Heart left ventricle (tissue), 16 donors: ENCODE measurements at regions not wholly inside any gene's neighbourhood (a gene's known extent, or its start where the extent isn't known, plus 50 kb on each side); places are given as distances from the start of the nearest gene placed in this dataset.
A peak's percentile ranks its signal among the peaks of the same experiment; 100 is the strongest.
"Not testable (repeated sequence)": the region's sequence is repeated elsewhere in the genome, so short reads cannot be mapped to it uniquely, and the experiment has no call there.

Experiments
- ATAC-seq, 4 donors: fragments of 200-7000 bp; cut with Tn5 transposase; one replicate each; pipeline ENCODE4 v1.9.1; 2020 to 2022; ENCODE audit warnings: moderate library complexity in 4 of 4, mild to moderate bottlenecking in 3 of 4, moderate number of reproducible peaks in 1 of 4
- DNase-seq, 5 donors: peaks; one replicate each; pipeline ENCODE4 v3.0.0-alpha.2; 2020
- H3K27ac ChIP-seq, 12 donors: fragments of 200-600 bp; sonication (generic) in 4 of 12; one replicate each; pipeline versions ENCODE4 v1.5.0 to v1.8.0; 2016 to 2022; ENCODE audit warnings: mild to moderate bottlenecking in 2 of 12
- H3K27me3 ChIP-seq, 9 donors: fragments of 200-600 bp; sonication (generic) in 2 of 9; one replicate each; pipeline versions ENCODE4 v1.5.1 to v1.8.0; 2016 to 2022; ENCODE audit warnings: mild to moderate bottlenecking in 3 of 9
- H3K36me3 ChIP-seq, 9 donors: fragments of 200-600 bp; sonication (generic) in 2 of 9; one replicate each; pipeline versions ENCODE4 v1.5.0 to v1.8.0; 2018 to 2022; ENCODE audit warnings: mild to moderate bottlenecking in 2 of 9
- H3K4me1 ChIP-seq, 12 donors: fragments of 200-600 bp; sonication (generic) in 4 of 12; one replicate each; pipeline versions ENCODE4 v1.5.0 to v1.8.0; 2016 to 2022; ENCODE audit warnings: mild to moderate bottlenecking in 3 of 12
- H3K4me3 ChIP-seq, 12 donors: fragments of 200-600 bp; sonication (generic) in 4 of 12; one replicate each; pipeline versions ENCODE4 v1.5.0 to v1.8.0; 2017 to 2022; ENCODE audit warnings: mild to moderate bottlenecking in 9 of 12, moderate library complexity in 4 of 12
- H3K9me3 ChIP-seq, 12 donors: fragments of 200-600 bp; sonication (generic) in 4 of 12; one replicate each; pipeline versions ENCODE4 v1.5.0 to v1.8.0; 2016 to 2022; ENCODE audit warnings: mild to moderate bottlenecking in 1 of 12
- CTCF ChIP-seq, 12 donors: fragments of 200-600 bp; sonication (generic) in 4 of 12; IDR thresholded peaks; one replicate each; pipeline versions ENCODE4 v1.5.0 to v1.8.0; 2018 to 2022; ENCODE audit warnings: antibody characterized with exemption in 12 of 12, mild to moderate bottlenecking in 5 of 12
- POLR2A ChIP-seq, 2 donors: fragments of 450-650 bp; IDR thresholded peaks; one replicate each; pipeline ENCODE4 v1.6.1; 2017; ENCODE audit warnings: antibody characterized with exemption in 2 of 2, mild to moderate bottlenecking in 2 of 2, moderate library complexity in 2 of 2
- WGBS, 4 donors: extraction: QIAGEN DNeasy Blood & Tissue Kit in 2 of 4; methylation state at CpG; one replicate each; pipeline versions ENCODE4 v1.1.5 to v1.1.7; 2013 to 2018; 5-methylcytosine and 5-hydroxymethylcytosine counted together
- intact Hi-C, 10 donors: fragments of 100-400 bp; cut with DNase I; formaldehyde crosslinking; loops; one replicate each; pipeline versions ENCODE4 v1.11.1 to v1.14.2; 2022
- donor health status: ischemic (EF 13 %, LVEDD 7.1; RV severe dilation, severe dysfunction).
- donor health status: healthy with polysubstance abuse.
- donor health status: DM: no; HTN: yes; CAD: no.
- donor health status: DM: no; HTN: no; CAD: no.
- donor health status: ischemic (EF 25% LVEDD 6.9; RV normal size, moderate dysfunction).
- donor health status: ischemic (EF 25% LVEDD 5.7; RV mildly dilated, moderate dysfunction).
- donor health status: healthy.
- donor health status: DM: yes; HTN: yes; CAD: no.
- donor health status: ischemic (EF 35%, LVEDD 5.7; RV mildly dilated, moderate dysfunction).
- donor health status: nonischemic (EF 11% LVEDD 7.7; RV severe dilation, severe dysfunction).
- donor health status: DM: yes; HTN: yes; CAD: no.
- donor health status: PGD.
- donor health status: ischemic (EF 29% LVEDD 5.4; RV normal size, mild dysfunction).
- donor health status: nonischemic (EF 23%, LVEDD 6.1; RV moderate dilation, normal function).

GRCh38 chr2:210762604-210763588, 206.5 kb downstream of the CPS1 start:
- DNase-seq, result no peak
- no peak for TF ChIP-seq CTCF (IDR thresholded peaks at IDR 0.05)
- TF ChIP-seq POLR2A (IDR thresholded peaks at IDR 0.05), result no peak
- H3K27ac ChIP-seq, result no peak overlapping the region
- no peaks in the 10 kb centered on the region for H3K27me3 ChIP-seq
- no peaks in the 10 kb centered on the region for H3K9me3 ChIP-seq
- no peak overlapping the region for H3K4me3 ChIP-seq
- intact Hi-C loops, result no loop called here
- no peaks in the 10 kb centered on the region for H3K36me3 ChIP-seq
- no peaks in the 10 kb centered on the region for H3K4me1 ChIP-seq
- no peak for ATAC-seq
- WGBS, 4 donors, result 73 to 84% (median 75%) methylated on average over 8 to 9 of the region's 9 CpGs

GRCh38 chr2:210768329-210768910, 212.0 kb downstream of the CPS1 start:
- H3K27me3 ChIP-seq, result no peaks in the 10 kb centered on the region
- H3K9me3 ChIP-seq, result peaks cover 0 to 7% (median 0%) of the 10 kb centered on the region in 12 donors
- DNase-seq, result no peak
- H3K27ac ChIP-seq, result no peak overlapping the region
- 77 to 86% (median 83%) methylated on average over 5 of the region's 5 CpGs for WGBS, 4 donors
- no peak for ATAC-seq
- H3K4me1 ChIP-seq, result no peaks in the 10 kb centered on the region
- intact Hi-C loops, result no loop called here
- H3K36me3 ChIP-seq, result no peaks in the 10 kb centered on the region
- TF ChIP-seq CTCF (IDR thresholded peaks at IDR 0.05), result no peak
- TF ChIP-seq POLR2A (IDR thresholded peaks at IDR 0.05), result no peak
- H3K4me3 ChIP-seq, result no peak overlapping the region

GRCh38 chr2:210776756-210777155, 220.4 kb downstream of the CPS1 start:
- no peaks in the 10 kb centered on the region for H3K27me3 ChIP-seq
- DNase-seq, result no peak
- no peak overlapping the region for H3K27ac ChIP-seq
- no peak for ATAC-seq
- peaks cover 0 to 3% (median 0%) of the 10 kb centered on the region in 12 donors for H3K4me1 ChIP-seq
- H3K36me3 ChIP-seq, result no peaks in the 10 kb centered on the region
- no peaks in the 10 kb centered on the region for H3K9me3 ChIP-seq
- TF ChIP-seq CTCF (IDR thresholded peaks at IDR 0.05) (no peak), POLR2A (IDR thresholded peaks at IDR 0.05) (no peak)
- no peak overlapping the region for H3K4me3 ChIP-seq
- intact Hi-C loops, result no loop called here

GRCh38 chr2:210782222-210782621, 225.8 kb downstream of the CPS1 start:
- Histone ChIP-seq H3K36me3 (no peaks in the 10 kb centered on the region), H3K9me3 (no peaks in the 10 kb centered on the region), H3K4me1 (peaks cover 0 to 3% (median 0%) of the 10 kb centered on the region in 12 donors), H3K27me3 (no peaks in the 10 kb centered on the region), H3K4me3 (no peak overlapping the region), H3K27ac (no peak overlapping the region)
- 34 to 55% (median 49%) methylated on average over 3 of the region's 3 CpGs for WGBS, 4 donors
- no peak for ATAC-seq
- intact Hi-C loops, result loop anchor here in 1 of 10 donors (10.0 kb wide), 1 partner anchor 253 kb away; no protein-coding TSS in a partner anchor
- peak in 1 of 12 donors; percentile 17 for TF ChIP-seq CTCF (IDR thresholded peaks at IDR 0.05)
- TF ChIP-seq POLR2A (IDR thresholded peaks at IDR 0.05), result no peak
- DNase-seq, result no peak

- intact Hi-C loops, result loop anchor here in 1 of 10 donors (10.0 kb wide), 1 partner anchor 247 kb away; no protein-coding TSS in a partner anchor
- H3K27me3 ChIP-seq, result not testable (repeated sequence)
Measured at GRCh38 chr2:210787831-210788230, 231.4 kb downstream of the CPS1 start.

More at GRCh38 chr2:210787831-210788230, 231.4 kb downstream of the CPS1 start:
- ATAC-seq, H3K9me3 ChIP-seq, H3K27ac ChIP-seq, H3K4me3 ChIP-seq, H3K36me3 ChIP-seq, DNase-seq, H3K4me1 ChIP-seq: not testable (repeated sequence)
- WGBS, 4 donors, result 86 to 93% (median 90%) methylated on average over 4 of the region's 4 CpGs
